H1 (cell line): ENCODE measurements at regions not wholly inside any gene's neighbourhood (a gene's known extent, or its start where the extent isn't known, plus 50 kb on each side); places are given as distances from the start of the nearest gene placed in this dataset.
A peak's percentile ranks its signal among the peaks of the same experiment; 100 is the strongest.

ENCODE experiments used
- CTCF ChIA-PET: fragments of 300-600 bp; sonication (Branson Sonifier 250); formaldehyde crosslinking; loops from one replicate; lab custom pipeline; 2021; ENCODE audit not compliant: partially characterized antibody; lab: Charles Lee
- POLR2A ChIA-PET: fragments of 300-600 bp; sonication (Branson Sonifier 250); formaldehyde crosslinking; loops from one replicate; lab custom pipeline; 2021; ENCODE audit warnings: inconsistent platforms; ENCODE audit not compliant: partially characterized antibody; lab: Charles Lee
- DNase-seq, 2 experiments: peaks; one replicate each; pipeline versions ENCODE4 v3.0.0 to v3.0.0-alpha.2; 2010 to 2022; ENCODE audit warnings: low spot score in 2 of 2, low read depth in 1 of 2, mixed read lengths in 1 of 2
- FAIRE-seq: peaks from 2 replicates; lab custom pipeline; 2011; peaks lifted over from hg19 to GRCh38; lab: Jason Lieb, UNC
- H2AFZ ChIP-seq: 2 replicates; pipeline ENCODE4 v1.8.1; 2012; ENCODE audit warnings: low read length, inconsistent platforms
- H2AK5ac ChIP-seq: 2 replicates; pipeline ENCODE4 v1.6.1; 2013; ENCODE audit warnings: low read depth, low read length
- H2BK120ac ChIP-seq: replicated peaks from 2 replicates; pipeline ENCODE3; 2013; ENCODE audit warnings: low read depth, low read length, inconsistent platforms
- H2BK12ac ChIP-seq: 2 replicates; pipeline ENCODE4 v1.6.1; 2013; ENCODE audit warnings: low read depth, low read length
- H2BK15ac ChIP-seq: 2 replicates; pipeline ENCODE4 v1.6.1; 2013; ENCODE audit warnings: low read length
- H2BK20ac ChIP-seq: 2 replicates; pipeline ENCODE4 v1.6.1; 2013; ENCODE audit warnings: low read length
- H2BK5ac ChIP-seq: 2 replicates; pipeline ENCODE4 v1.6.1; 2013; ENCODE audit warnings: low read depth, low read length
- H3K14ac ChIP-seq: 2 replicates; pipeline ENCODE4 v1.6.1; 2013; ENCODE audit warnings: inconsistent platforms; ENCODE audit not compliant: insufficient read length
- H3K18ac ChIP-seq: 2 replicates; pipeline ENCODE4 v1.6.1; 2013; ENCODE audit warnings: low read length; ENCODE audit errors: extremely low read depth
- H3K23ac ChIP-seq: 2 replicates; pipeline ENCODE4 v1.6.1; 2013; ENCODE audit warnings: inconsistent platforms; ENCODE audit not compliant: insufficient read length
- H3K23me2 ChIP-seq: 2 replicates; pipeline ENCODE4 v1.6.1; 2013; ENCODE audit warnings: low read depth, low read length
- H3K27ac ChIP-seq: 2 replicates; pipeline ENCODE4 v1.6.1; 2011; ENCODE audit warnings: low read depth, low read length, inconsistent platforms
- H3K27me3 ChIP-seq, 4 experiments: replicated peaks in 1 of 4; 1 replicate in 1 of 4; 2 replicates in 3 of 4; pipeline versions ENCODE4 v1.6.1 to v1.8.1; 2011 to 2013; ENCODE audit warnings: low read length in 3 of 4, mild to moderate bottlenecking in 3 of 4, inconsistent platforms in 2 of 4, mixed read lengths in 2 of 4, moderate library complexity in 1 of 4; ENCODE audit not compliant: control insufficient read depth in 3 of 4, insufficient read depth in 3 of 4; ENCODE audit errors: extremely low read depth in 1 of 4
- H3K36me3 ChIP-seq, 4 experiments: 2 replicates each; pipeline versions ENCODE4 v1.6.1 to v1.8.1; 2011 to 2013; ENCODE audit warnings: mild to moderate bottlenecking in 4 of 4, low read length in 3 of 4, moderate library complexity in 2 of 4, control low read depth in 1 of 4, inconsistent platforms in 1 of 4; ENCODE audit not compliant: insufficient read depth in 4 of 4, control insufficient read depth in 2 of 4
- H3K4ac ChIP-seq: replicated peaks from 2 replicates; pipeline ENCODE3; 2013; ENCODE audit warnings: low read length, low read depth, mixed read lengths, inconsistent platforms; ENCODE audit not compliant: insufficient read length
- H3K4me1 ChIP-seq, 4 experiments: replicated peaks in 1 of 4; 1 replicate in 1 of 4; 2 replicates in 3 of 4; pipeline versions ENCODE4 v1.6.1 to v1.8.1; 2011 to 2013; ENCODE audit warnings: low read length in 3 of 4, inconsistent platforms in 2 of 4, mixed read lengths in 1 of 4; ENCODE audit not compliant: insufficient read depth in 4 of 4, control insufficient read depth in 3 of 4
- H3K4me2 ChIP-seq, 2 experiments: 2 replicates each; pipeline versions ENCODE4 v1.6.1 to v1.8.1; 2011 to 2013; ENCODE audit warnings: low read depth in 2 of 2, low read length in 2 of 2, control low read depth in 1 of 2, inconsistent platforms in 1 of 2, mild to moderate bottlenecking in 1 of 2; ENCODE audit not compliant: insufficient read depth in 1 of 2
- H3K4me3 ChIP-seq, 4 experiments: fragments of 200-600, 300-600 bp in 1 of 4; sonication (generic), shearing (Covaris generic), sonication (Bioruptor Twin) in 1 of 4; 2 replicates each; pipeline versions ENCODE4 v1.5.1 to v1.8.1; 2011 to 2016; ENCODE audit warnings: low read length in 4 of 4, low read depth in 3 of 4, control low read depth in 2 of 4, inconsistent platforms in 2 of 4, mild to moderate bottlenecking in 2 of 4, mixed read lengths in 1 of 4, moderate library complexity in 1 of 4; ENCODE audit not compliant: insufficient read depth in 2 of 4; ENCODE audit errors: extremely low read depth in 1 of 4
- H3K56ac ChIP-seq: replicated peaks from 2 replicates; pipeline ENCODE3; 2013; ENCODE audit warnings: low read depth, mild to moderate bottlenecking, mixed read lengths, low read length, inconsistent platforms; ENCODE audit not compliant: insufficient read length
- H3K79me1 ChIP-seq: 2 replicates; pipeline ENCODE4 v1.6.1; 2013; ENCODE audit warnings: low read depth, low read length, control low read depth
- H3K79me2 ChIP-seq, 2 experiments: 2 replicates each; pipeline versions ENCODE4 v1.6.1 to v1.8.1; 2012 to 2013; ENCODE audit warnings: low read length in 2 of 2, mild to moderate bottlenecking in 2 of 2, inconsistent platforms in 1 of 2; ENCODE audit not compliant: insufficient read depth in 2 of 2, control insufficient read depth in 1 of 2
- H3K9ac ChIP-seq, 4 experiments: replicated peaks in 1 of 4; 1 replicate in 1 of 4; 2 replicates in 3 of 4; pipeline versions ENCODE4 v1.6.1 to v1.8.1; 2011 to 2013; ENCODE audit warnings: low read depth in 3 of 4, low read length in 3 of 4, control low read depth in 2 of 4, mild to moderate bottlenecking in 2 of 4, moderate library complexity in 2 of 4, inconsistent platforms in 1 of 4; ENCODE audit errors: extremely low read depth in 1 of 4
- H3K9me3 ChIP-seq, 2 experiments: 2 replicates each; pipeline versions ENCODE4 v1.6.1 to v1.8.1; 2012 to 2013; ENCODE audit warnings: mild to moderate bottlenecking in 2 of 2, moderate library complexity in 2 of 2, control low read depth in 1 of 2, inconsistent platforms in 1 of 2, low read depth in 1 of 2, low read length in 1 of 2, mixed read lengths in 1 of 2; ENCODE audit not compliant: insufficient read depth in 2 of 2
- H4K20me1 ChIP-seq, 2 experiments: replicated peaks in 1 of 2; 2 replicates each; pipeline versions ENCODE3 to v1.8.1; 2011 to 2013; ENCODE audit warnings: inconsistent platforms in 2 of 2, low read length in 2 of 2, mild to moderate bottlenecking in 1 of 2; ENCODE audit not compliant: insufficient read depth in 2 of 2, control insufficient read depth in 1 of 2
- H4K5ac ChIP-seq: 2 replicates; pipeline ENCODE4 v1.6.1; 2013; ENCODE audit warnings: low read length, low read depth, mixed read lengths, inconsistent platforms; ENCODE audit not compliant: insufficient read length
- H4K8ac ChIP-seq: 2 replicates; pipeline ENCODE4 v1.8.0; 2013; ENCODE audit warnings: mild to moderate bottlenecking, moderate library complexity, low read length, inconsistent platforms; ENCODE audit not compliant: insufficient read depth; ENCODE audit errors: extremely low read depth
- H4K91ac ChIP-seq: replicated peaks from 2 replicates; pipeline ENCODE3; 2013; ENCODE audit warnings: low read length, mixed read lengths, inconsistent platforms; ENCODE audit not compliant: insufficient read length
- ATF2 ChIP-seq: IDR thresholded peaks from 2 replicates; pipeline ENCODE4 v1.6.1; 2012; ENCODE audit warnings: low read length, inconsistent platforms
- CBX8 ChIP-seq: fragments of 300-800, 300-1000 bp; sonication (generic); IDR thresholded peaks from 2 replicates; pipeline ENCODE4 v1.7.1; 2016; ENCODE audit warnings: low read depth, low read length, borderline replicate concordance
- EGR1 ChIP-seq: IDR thresholded peaks from 2 replicates; pipeline ENCODE4 v1.6.1; 2011; ENCODE audit warnings: low read depth, low read length, borderline replicate concordance
- EZH2 ChIP-seq: fragments of 200-600 bp; sonication (generic); IDR thresholded peaks from 2 replicates; pipeline ENCODE4 v1.7.1; 2012; ENCODE audit warnings: low read depth, mild to moderate bottlenecking, moderate library complexity, low read length, inconsistent platforms; ENCODE audit not compliant: severe bottlenecking
- HDAC6 ChIP-seq: IDR thresholded peaks from one replicate; pipeline ENCODE4 v1.7.1; 2012; ENCODE audit warnings: low read depth, mild to moderate bottlenecking, inconsistent platforms, low read length, moderate library complexity
- POLR2A ChIP-seq, 2 experiments: IDR thresholded peaks; 1 replicate in 1 of 2; 2 replicates in 1 of 2; pipeline ENCODE4 v1.6.1; 2011; ENCODE audit warnings: low read depth in 2 of 2, low read length in 2 of 2, mild to moderate bottlenecking in 2 of 2; ENCODE audit errors: control extremely low read depth in 1 of 2
- POLR2AphosphoS5 ChIP-seq: IDR thresholded peaks from 2 replicates; pipeline ENCODE4 v1.6.1; 2011; ENCODE audit warnings: low read depth, low read length
- RAD21 ChIP-seq, 2 experiments: IDR thresholded peaks in 1 of 2; conservative IDR thresholded peaks in 1 of 2; 2 replicates each; pipeline ENCODE4 v1.6.1; 2011; ENCODE audit warnings: low read depth in 2 of 2, low read length in 2 of 2, improper control_type of control experiment in 1 of 2, inconsistent platforms in 1 of 2, mild to moderate bottlenecking in 1 of 2, moderate library complexity in 1 of 2
- SP2 ChIP-seq: IDR thresholded peaks from 2 replicates; pipeline ENCODE4 v1.6.1; 2012; ENCODE audit warnings: mild to moderate bottlenecking, low read length, inconsistent platforms
- TBP ChIP-seq: IDR thresholded peaks from 2 replicates; pipeline ENCODE4 v1.6.1; 2011; ENCODE audit warnings: low read depth, low read length, improper control_type of control experiment
- TCF12 ChIP-seq: IDR thresholded peaks from 2 replicates; pipeline ENCODE4 v1.6.1; 2011; ENCODE audit warnings: low read depth, mild to moderate bottlenecking, low read length
- WGBS, 2 experiments: shearing (Covaris generic) in 1 of 2; methylation state at CpG; one replicate each; pipeline versions ENCODE4 v1.1.6 to v1.1.7; 2013 to 2015; ENCODE audit warnings: low lambda C conversion rate in 2 of 2, mixed read lengths in 2 of 2, inconsistent platforms in 1 of 2, low coverage in 1 of 2, missing lambda C conversion rate in 1 of 2; ENCODE audit not compliant: insufficient replicate concordance in 2 of 2, insufficient coverage in 1 of 2, insufficient read length in 1 of 2; ENCODE audit errors: extremely low coverage in 1 of 2, missing lambda C conversion rate in 1 of 2; 5-methylcytosine and 5-hydroxymethylcytosine counted together
- TF ChIP-seq, protein P1 (sequence below): IDR thresholded peaks from 2 replicates; pipeline ENCODE4 v1.6.1; 2012; ENCODE audit warnings: inconsistent platforms

DNA sequence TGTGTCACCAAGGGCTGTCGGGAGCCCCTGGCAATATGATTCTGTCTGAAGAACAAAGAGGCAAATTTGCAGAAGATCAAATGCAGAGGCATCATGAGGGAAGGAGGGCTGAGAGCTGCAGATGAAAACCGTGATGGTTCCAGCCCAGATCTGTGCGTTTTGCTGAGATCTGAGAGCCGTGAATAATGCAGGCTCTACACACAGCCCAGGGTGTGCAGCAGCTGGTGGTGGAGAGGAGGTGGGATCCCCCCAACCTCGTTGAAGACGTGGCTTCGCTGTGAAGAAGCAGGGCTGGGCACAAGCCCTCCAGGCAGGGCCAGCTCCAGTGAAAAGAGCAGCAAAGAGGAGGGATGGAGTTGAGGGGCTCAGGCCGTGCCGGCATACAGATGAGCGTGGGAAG is 75.5 kb downstream of the TSPAN17 start:
- Histone ChIP-seq H3K14ac (no peak overlapping the region), H3K4me3 (no peak overlapping the region), H2AK5ac (no peak overlapping the region), H4K20me1 (no peaks in the 10 kb centered on the region), H3K36me3 (no peaks in the 10 kb centered on the region), H4K5ac (no peak overlapping the region), H3K23ac (no peak overlapping the region), H2BK5ac (no peak overlapping the region), H2BK20ac (peak overlapping the region; percentile 34; the same call in 1 of the 2 replicates), H3K79me1 (no peaks in the 10 kb centered on the region), H4K91ac (no peak overlapping the region), H2BK12ac (no peak overlapping the region), H3K4me1 (peaks cover 0 to 24% (median 10%) of the 10 kb centered on the region in 4 experiments; a peak in 5 of 7 replicates), H3K27me3 (peaks cover 0 to 6% (median 4%) of the 10 kb centered on the region in 4 experiments; a peak in 3 of 7 replicates), H3K23me2 (no peaks in the 10 kb centered on the region; the same call in 1 of the 2 replicates), H3K18ac (no peak overlapping the region; the same call in 1 of the 2 replicates), H3K4me2 (no peak overlapping the region), H3K56ac (no peak overlapping the region), H2AFZ (no peak overlapping the region), H3K4ac (no peak overlapping the region), H3K27ac (no peak overlapping the region), H3K79me2 (no peaks in the 10 kb centered on the region), H4K8ac (no peak overlapping the region), H3K9ac (no peak overlapping the region), H3K9me3 (no peaks in the 10 kb centered on the region), H2BK120ac (no peak overlapping the region), H2BK15ac (no peak overlapping the region)
- WGBS, 2 experiments = 75% methylated on average over 10 of the region's 10 CpGs; no CpG with 5 or more reads in 1 of the 2 experiments
- FAIRE-seq (no peak), DNase-seq (no peak)
- POLR2A ChIA-PET = interaction anchor here (1.3 to 2.2 kb wide), 3 partner anchors 10 to 22 kb away, joined by 3 to 7 read pairs (median 6); no protein-coding TSS in a partner anchor
- CTCF ChIA-PET = interaction anchor here (0.9 to 7.5 kb wide), 10 partner anchors 10 to 90 kb away, joined by 3 to 54 read pairs (median 6); no protein-coding TSS in a partner anchor
- no peak for TF ChIP-seq POLR2AphosphoS5
- TF ChIP-seq, protein P1, sequence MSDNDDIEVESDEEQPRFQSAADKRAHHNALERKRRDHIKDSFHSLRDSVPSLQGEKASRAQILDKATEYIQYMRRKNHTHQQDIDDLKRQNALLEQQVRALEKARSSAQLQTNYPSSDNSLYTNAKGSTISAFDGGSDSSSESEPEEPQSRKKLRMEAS = no peak
- no peak for TF ChIP-seq RAD21 (IDR thresholded peaks at IDR 0.05 in 1 of 2, conservative IDR thresholded peaks at IDR 0.05 in 1 of 2; ENCODE audit: low read depth in 2 of 2, low read length in 2 of 2)
- no peak for TF ChIP-seq SP2
- no peak for TF ChIP-seq EZH2
- TF ChIP-seq ATF2 = no peak
- no peak for TF ChIP-seq POLR2A (IDR thresholded peaks at IDR 0.05; ENCODE audit: control extremely low read depth in 1 of 2, low read depth in 2 of 2, low read length in 2 of 2)
- no peak for TF ChIP-seq EGR1
- TF ChIP-seq HDAC6 = no peak
- no peak for TF ChIP-seq TBP
- TF ChIP-seq CBX8 = no peak
- no peak for TF ChIP-seq TCF12
